Smooth muscle cell of the brain vasculature (primary cell): ENCODE measurements at regions not wholly inside any gene's neighbourhood (a gene's known extent, or its start where the extent isn't known, plus 50 kb on each side); places are given as distances from the start of the nearest gene placed in this dataset.
"Not testable (repeated sequence)": the region's sequence is repeated elsewhere in the genome, so short reads cannot be mapped to it uniquely, and the experiment has no call there.

ENCODE experiments used
- DNase-seq: peaks from one replicate; pipeline ENCODE4 v3.0.0-alpha.2; 2012; ENCODE audit warnings: low read depth, low spot score

GRCh38 chr21:13825218-13825778 lies 215.7 kb downstream of the POTED start:
- not testable (repeated sequence) for DNase-seq

GRCh38 chr21:13820286-13820685 lies 210.7 kb downstream of the POTED start:
- not testable (repeated sequence) for DNase-seq

GRCh38 chr21:13812191-13812590 lies 202.6 kb downstream of the POTED start:
- not testable (repeated sequence) for DNase-seq

- DNase-seq = not testable (repeated sequence)
These were observed 201.0 kb downstream of the POTED start for GRCh38 chr21:13810559-13810958.

- DNase-seq = not testable (repeated sequence)
These were observed 196.9 kb downstream of the POTED start for GRCh38 chr21:13806444-13806843.

GRCh38 chr21:13802757-13803156 lies 193.2 kb downstream of the POTED start:
- not testable (repeated sequence) for DNase-seq
